ENCODE measurements at regions not wholly inside any gene's neighbourhood (a gene's known extent, or its start where the extent isn't known, plus 50 kb on each side); places are given as distances from the start of the nearest gene placed in this dataset.

DNA sequence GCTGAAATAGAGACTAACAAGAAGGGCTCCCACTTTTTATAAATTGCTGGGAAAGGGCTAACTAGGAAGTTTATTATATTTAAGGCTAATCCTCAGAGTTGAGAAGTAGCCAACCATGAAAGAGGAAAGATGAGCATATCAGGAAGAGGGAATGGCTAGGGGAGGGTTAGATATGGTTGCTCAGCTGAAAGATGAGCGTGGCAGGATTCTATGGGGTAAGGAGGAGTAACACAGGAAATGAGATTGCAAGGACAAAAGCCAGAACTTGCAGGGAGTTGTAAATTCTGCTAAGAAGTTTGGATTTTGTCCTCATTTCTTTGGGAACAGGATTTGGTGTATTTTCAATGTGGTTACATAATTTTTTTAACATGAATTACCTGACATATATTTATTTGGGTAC is 127.4 kb upstream of the ATP2B1 start:
- ChIA-PET CTCF (no interaction called here), POLR2A (no interaction called here)
- H3K4me1 ChIP-seq (ENCODE audit: control insufficient read depth, extremely low read depth, insufficient read depth, low read length) = no peaks in the 10 kb centered on the region
- no peak overlapping the region for H3K27ac ChIP-seq (ENCODE audit: insufficient read depth, low read depth, low read length)
- TF ChIP-seq POLR2AphosphoS5 (IDR thresholded peaks at IDR 0.05; ENCODE audit: insufficient read depth, low read depth, low read length) (no peak), EZH2 (IDR thresholded peaks at IDR 0.05; ENCODE audit: borderline replicate concordance, low read depth, low read length, severe bottlenecking) (no peak), POLR2A (IDR thresholded peaks at IDR 0.05; ENCODE audit: low read depth, low read length) (no peak), JUN (IDR thresholded peaks at IDR 0.05; ENCODE audit: borderline replicate concordance, insufficient read depth, insufficient read length, low read depth) (no peak), CTCF (IDR thresholded peaks at IDR 0.05; ENCODE audit: extremely low read depth in 1 of 2, insufficient read depth in 1 of 2, low read depth in 1 of 2, low read length in 2 of 2) (no peak), FOS (IDR thresholded peaks at IDR 0.05; ENCODE audit: borderline replicate concordance, insufficient read depth, low read length) (no peak), MAX (IDR thresholded peaks at IDR 0.05; ENCODE audit: insufficient read depth, insufficient read length) (no peak), GATA2 (IDR thresholded peaks at IDR 0.05; ENCODE audit: insufficient read depth, insufficient read length, low read depth, low read length) (no peak), MYC (IDR thresholded peaks at IDR 0.05; ENCODE audit: low read depth, low read length) (no peak)
- intact Hi-C loops (cut with micrococcal nuclease) = no loop called here
- no peaks in the 10 kb centered on the region for H3K27me3 ChIP-seq (ENCODE audit: control insufficient read depth in 2 of 2, insufficient read depth in 2 of 2, low read length in 2 of 2)
- DNase-seq (ENCODE audit: low read depth, low spot score) (no peak), FAIRE-seq (no peak)
- no peak overlapping the region for H2AFZ ChIP-seq (ENCODE audit: low read depth, low read length)
- no peak overlapping the region for H3K4me2 ChIP-seq (ENCODE audit: insufficient read depth, low read length)
- no peaks in the 10 kb centered on the region for H4K20me1 ChIP-seq (replicated peaks; ENCODE audit: control insufficient read depth, extremely low read depth, insufficient read depth, low read length)
- H3K79me2 ChIP-seq (ENCODE audit: control insufficient read depth, insufficient read depth, low read length) = no peaks in the 10 kb centered on the region
- H3K4me3 ChIP-seq (replicated peaks in 1 of 3; ENCODE audit: insufficient read depth in 1 of 3, low read depth in 1 of 3, low read length in 3 of 3) = no peak overlapping the region
- no peaks in the 10 kb centered on the region for H3K9me1 ChIP-seq (replicated peaks; ENCODE audit: control insufficient read depth, extremely low read depth, insufficient read depth, low read length)
- no peaks in the 10 kb centered on the region for H3K9me3 ChIP-seq (replicated peaks; ENCODE audit: control insufficient read depth, insufficient read depth, low read length)
- dilution Hi-C loops (cut with MboI; ENCODE audit: extremely low pct_ligation_motif_present, low sequenced_read_pairs) = no loop called here
- no peaks in the 10 kb centered on the region for H3K36me3 ChIP-seq (ENCODE audit: control insufficient read depth in 2 of 2, extremely low read depth in 1 of 2, insufficient read depth in 2 of 2, low read length in 2 of 2)
- no peak overlapping the region for H3K9ac ChIP-seq (replicated peaks; ENCODE audit: extremely low read depth, insufficient read depth, low read length)
- no TSS peak for BruUV-seq (replicated peaks)
